ENCODE measurements at regions not wholly inside any gene's neighbourhood (a gene's known extent, or its start where the extent isn't known, plus 50 kb on each side); places are given as distances from the start of the nearest gene placed in this dataset.

- no peaks in the 10 kb centered on the region for H3K36me3 ChIP-seq (ENCODE audit: insufficient read depth, low read length)
- TF ChIP-seq CTCF (IDR thresholded peaks at IDR 0.05; ENCODE audit: poor library complexity, severe bottlenecking): no peak
- no peak for TF ChIP-seq EP300 (conservative IDR thresholded peaks at IDR 0.05; ENCODE audit: poor library complexity, severe bottlenecking)
- no peak for TF ChIP-seq SMC3 (conservative IDR thresholded peaks at IDR 0.05; ENCODE audit: poor library complexity)
- TF ChIP-seq RAD21 (conservative IDR thresholded peaks at IDR 0.05): no peak
- no peak for TF ChIP-seq TAF1 (IDR thresholded peaks at IDR 0.05; ENCODE audit: low read depth)
- TF ChIP-seq EZH2 (IDR thresholded peaks at IDR 0.05; ENCODE audit: borderline replicate concordance, insufficient read depth, low read length, poor library complexity, severe bottlenecking): no peak
- no peak for TF ChIP-seq MXI1 (conservative IDR thresholded peaks at IDR 0.05; ENCODE audit: poor library complexity, severe bottlenecking)
- TF ChIP-seq POLR2AphosphoS5 (IDR thresholded peaks at IDR 0.05): no peak
- no peak for TF ChIP-seq REST (IDR thresholded peaks at IDR 0.05; ENCODE audit: borderline replicate concordance)
- H3K4me2 ChIP-seq (ENCODE audit: low read length): no peak overlapping the region
- H4K20me1 ChIP-seq (ENCODE audit: insufficient read depth): no peaks in the 10 kb centered on the region
- no peak overlapping the region for H3K27ac ChIP-seq (ENCODE audit: low read length)
- H3F3A ChIP-seq (ENCODE audit: insufficient read depth, low read length, poor library complexity, severe bottlenecking): no peaks in the 10 kb centered on the region
- H3K4me3 ChIP-seq (ENCODE audit: low read length): no peak overlapping the region
- H3K27me3 ChIP-seq (ENCODE audit: insufficient read depth, low read depth, low read length): no peaks in the 10 kb centered on the region
- no peak overlapping the region for H3K9ac ChIP-seq (ENCODE audit: low read length)
- no peak overlapping the region for H2AFZ ChIP-seq (ENCODE audit: low read depth, low read length)
- H3K9me3 ChIP-seq (ENCODE audit: low read length): no peaks in the 10 kb centered on the region
- no peaks in the 10 kb centered on the region for H3K9me2 ChIP-seq (ENCODE audit: insufficient read depth, low read length)
- H3K79me2 ChIP-seq (replicated peaks; ENCODE audit: insufficient read depth, low read length): no peaks in the 10 kb centered on the region
Measured at GRCh38 chr11:121770939-121771595, 318.3 kb upstream of the SORL1-AS1 start.

- H3F3A ChIP-seq (ENCODE audit: insufficient read depth, low read length, poor library complexity, severe bottlenecking): no peaks in the 10 kb centered on the region
- no peak overlapping the region for H2AFZ ChIP-seq (ENCODE audit: low read depth, low read length)
- no peaks in the 10 kb centered on the region for H3K27me3 ChIP-seq (ENCODE audit: insufficient read depth, low read depth, low read length)
- no peak overlapping the region for H3K27ac ChIP-seq (ENCODE audit: low read length)
- H3K4me2 ChIP-seq (ENCODE audit: low read length): no peak overlapping the region
- no peaks in the 10 kb centered on the region for H3K9me2 ChIP-seq (ENCODE audit: insufficient read depth, low read length)
- no peaks in the 10 kb centered on the region for H3K36me3 ChIP-seq (ENCODE audit: insufficient read depth, low read length)
- H4K20me1 ChIP-seq (ENCODE audit: insufficient read depth): no peaks in the 10 kb centered on the region
- H3K9ac ChIP-seq (ENCODE audit: low read length): no peak overlapping the region
- no peaks in the 10 kb centered on the region for H3K79me2 ChIP-seq (replicated peaks; ENCODE audit: insufficient read depth, low read length)
- no peak for TF ChIP-seq RAD21 (conservative IDR thresholded peaks at IDR 0.05)
- TF ChIP-seq MXI1 (conservative IDR thresholded peaks at IDR 0.05; ENCODE audit: poor library complexity, severe bottlenecking): no peak
- no peak for TF ChIP-seq REST (IDR thresholded peaks at IDR 0.05; ENCODE audit: borderline replicate concordance)
- no peak for TF ChIP-seq CTCF (IDR thresholded peaks at IDR 0.05; ENCODE audit: poor library complexity, severe bottlenecking)
- TF ChIP-seq SMC3 (conservative IDR thresholded peaks at IDR 0.05; ENCODE audit: poor library complexity): no peak
- no peak for TF ChIP-seq EZH2 (IDR thresholded peaks at IDR 0.05; ENCODE audit: borderline replicate concordance, insufficient read depth, low read length, poor library complexity, severe bottlenecking)
- TF ChIP-seq EP300 (conservative IDR thresholded peaks at IDR 0.05; ENCODE audit: poor library complexity, severe bottlenecking): no peak
- no peak for TF ChIP-seq POLR2AphosphoS5 (IDR thresholded peaks at IDR 0.05)
- TF ChIP-seq TAF1 (IDR thresholded peaks at IDR 0.05; ENCODE audit: low read depth): no peak
- no peak overlapping the region for H3K4me3 ChIP-seq (ENCODE audit: low read length)
- no peaks in the 10 kb centered on the region for H3K9me3 ChIP-seq (ENCODE audit: low read length)
Measured at GRCh38 chr11:121769191-121769590, 316.4 kb upstream of the SORL1-AS1 start.

All from neural cell (in vitro differentiated cells).